ENCODE measurements at regions not wholly inside any gene's neighbourhood (a gene's known extent, or its start where the extent isn't known, plus 50 kb on each side); places are given as distances from the start of the nearest gene placed in this dataset.
"Not testable (repeated sequence)": the region's sequence is repeated elsewhere in the genome, so short reads cannot be mapped to it uniquely, and the experiment has no call there.

GRCh38 chr15:32518976-32519375, 63.5 kb upstream of the GOLGA8O start:
- not testable (repeated sequence) for TF ChIP-seq CTCF (IDR thresholded peaks at IDR 0.05); POLR2A (IDR thresholded peaks at IDR 0.05; ENCODE audit: low read length); MAX (IDR thresholded peaks at IDR 0.05); USF2 (IDR thresholded peaks at IDR 0.05); MAZ (IDR thresholded peaks at IDR 0.05; ENCODE audit: borderline replicate concordance, low read depth, low read length); E2F6 (IDR thresholded peaks at IDR 0.05; ENCODE audit: borderline replicate concordance, low read depth); POLR2AphosphoS2 (conservative IDR thresholded peaks at IDR 0.05; ENCODE audit: low read length); JUNB (IDR thresholded peaks at IDR 0.05); HOXA7 (CRISPR knock-in tag; IDR thresholded peaks at IDR 0.05); BCL3 (IDR thresholded peaks at IDR 0.05); KDM1A (IDR thresholded peaks at IDR 0.05; ENCODE audit: low read depth); KDM5A (IDR thresholded peaks at IDR 0.05)
